BE2C (cell line): ENCODE measurements at regions not wholly inside any gene's neighbourhood (a gene's known extent, or its start where the extent isn't known, plus 50 kb on each side); places are given as distances from the start of the nearest gene placed in this dataset.
A peak's percentile ranks its signal among the peaks of the same experiment; 100 is the strongest.

Experiments
- DNase-seq: peaks from one replicate; pipeline ENCODE4 v3.0.0-alpha.2; 2020
- H3K27me3 ChIP-seq: fragments of 250-450 bp; sonication (Bioruptor Pico); 2 replicates; pipeline ENCODE4 v1.5.1; 2020; ENCODE audit warnings: mild to moderate bottlenecking
- H3K36me3 ChIP-seq: fragments of 250-450 bp; sonication (Bioruptor Pico); 2 replicates; pipeline ENCODE4 v1.5.1; 2020; ENCODE audit warnings: mild to moderate bottlenecking
- H3K4me1 ChIP-seq: fragments of 250-450 bp; sonication (Bioruptor Pico); 2 replicates; pipeline ENCODE4 v1.5.1; 2020
- H3K4me3 ChIP-seq: 2 replicates; pipeline ENCODE4 v1.5.1; 2011; ENCODE audit warnings: low read depth, low read length
- H3K9me3 ChIP-seq: fragments of 250-450 bp; sonication (Bioruptor Pico); 2 replicates; pipeline ENCODE4 v1.5.1; 2020
- TF ChIP-seq, protein P1 (sequence below): IDR thresholded peaks from 2 replicates; pipeline ENCODE4 v1.5.1; 2012; ENCODE audit warnings: mild to moderate bottlenecking, low read depth, low read length

DNA sequence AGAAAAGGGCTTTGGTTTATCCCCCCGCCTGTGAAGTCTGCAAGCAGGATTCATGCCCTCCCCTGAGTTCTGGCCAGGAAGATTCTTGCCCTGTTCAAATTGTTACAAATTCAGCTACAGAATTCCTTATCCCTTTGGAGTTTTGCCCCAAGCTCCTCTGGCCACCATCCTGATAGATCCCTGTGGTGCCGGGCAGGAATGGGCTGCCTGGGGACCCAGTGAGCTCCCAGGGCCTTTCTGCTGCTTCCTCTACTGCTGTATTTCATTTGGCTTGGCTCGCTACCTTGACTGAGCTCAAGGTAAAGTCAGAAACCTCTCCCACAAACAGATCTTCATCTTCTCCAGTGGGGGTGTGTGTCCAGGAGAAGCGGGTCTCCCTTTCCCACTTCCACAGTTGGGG is 194.6 kb upstream of the NBEA start:
- no peak overlapping the region for H3K4me3 ChIP-seq
- DNase-seq = no peak

DNA sequence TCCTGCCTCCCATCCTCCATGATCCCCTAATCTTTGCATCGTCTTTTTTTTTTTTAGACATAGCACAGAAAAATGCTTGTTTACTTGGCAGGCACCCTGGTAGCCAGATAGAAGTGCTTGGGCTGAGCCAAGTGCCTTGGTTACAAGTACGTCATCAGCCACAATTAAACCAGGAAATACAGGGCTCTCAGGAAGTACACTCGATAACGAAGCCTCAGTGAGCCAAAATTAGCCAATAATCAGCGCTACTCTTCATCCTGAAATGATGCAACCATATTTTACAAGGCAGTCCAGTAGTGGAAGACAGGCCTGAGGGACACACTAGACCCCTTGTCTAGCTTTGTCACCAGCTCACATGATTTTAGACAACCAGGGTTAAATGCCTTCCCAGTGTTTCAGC is 194.0 kb upstream of the NBEA start:
- H3K27me3 ChIP-seq = no peaks in the 10 kb centered on the region
- DNase-seq = no peak
- TF ChIP-seq, protein P1, sequence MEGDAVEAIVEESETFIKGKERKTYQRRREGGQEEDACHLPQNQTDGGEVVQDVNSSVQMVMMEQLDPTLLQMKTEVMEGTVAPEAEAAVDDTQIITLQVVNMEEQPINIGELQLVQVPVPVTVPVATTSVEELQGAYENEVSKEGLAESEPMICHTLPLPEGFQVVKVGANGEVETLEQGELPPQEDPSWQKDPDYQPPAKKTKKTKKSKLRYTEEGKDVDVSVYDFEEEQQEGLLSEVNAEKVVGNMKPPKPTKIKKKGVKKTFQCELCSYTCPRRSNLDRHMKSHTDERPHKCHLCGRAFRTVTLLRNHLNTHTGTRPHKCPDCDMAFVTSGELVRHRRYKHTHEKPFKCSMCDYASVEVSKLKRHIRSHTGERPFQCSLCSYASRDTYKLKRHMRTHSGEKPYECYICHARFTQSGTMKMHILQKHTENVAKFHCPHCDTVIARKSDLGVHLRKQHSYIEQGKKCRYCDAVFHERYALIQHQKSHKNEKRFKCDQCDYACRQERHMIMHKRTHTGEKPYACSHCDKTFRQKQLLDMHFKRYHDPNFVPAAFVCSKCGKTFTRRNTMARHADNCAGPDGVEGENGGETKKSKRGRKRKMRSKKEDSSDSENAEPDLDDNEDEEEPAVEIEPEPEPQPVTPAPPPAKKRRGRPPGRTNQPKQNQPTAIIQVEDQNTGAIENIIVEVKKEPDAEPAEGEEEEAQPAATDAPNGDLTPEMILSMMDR = no peak
- H3K4me3 ChIP-seq = no peak overlapping the region
- H3K36me3 ChIP-seq = no peaks in the 10 kb centered on the region
- H3K9me3 ChIP-seq = no peaks in the 10 kb centered on the region
- no peaks in the 10 kb centered on the region; the same call in 1 of the 2 replicates for H3K4me1 ChIP-seq

More for the DNA sequence above, 194.6 kb upstream of the NBEA start:
- Histone ChIP-seq H3K36me3 (no peaks in the 10 kb centered on the region), H3K27me3 (no peaks in the 10 kb centered on the region), H3K9me3 (no peaks in the 10 kb centered on the region), H3K4me1 (no peaks in the 10 kb centered on the region; the same call in 1 of the 2 replicates)
- TF ChIP-seq, protein P1 = no peak

DNA sequence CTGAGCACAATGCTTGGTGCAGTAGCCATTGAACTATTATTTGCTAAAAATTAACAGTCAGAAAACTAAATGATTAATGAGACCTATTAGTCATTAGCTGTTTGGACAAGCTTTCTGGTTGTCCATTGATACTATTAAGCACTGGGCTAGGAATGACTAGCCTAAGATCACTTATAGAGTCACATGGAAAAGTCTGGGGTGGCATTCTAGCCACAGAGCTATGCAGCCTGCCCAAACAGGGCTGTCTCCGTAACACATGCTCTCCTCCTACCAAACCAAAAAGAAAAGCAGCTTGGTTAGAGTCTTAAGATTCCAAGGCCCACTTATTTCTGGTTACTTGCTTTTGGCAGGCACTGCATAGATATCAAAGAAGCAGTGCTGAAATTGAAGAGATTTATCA is 193.5 kb upstream of the NBEA start:
- Histone ChIP-seq H3K27me3 (no peaks in the 10 kb centered on the region), H3K36me3 (no peaks in the 10 kb centered on the region), H3K4me3 (no peak overlapping the region), H3K9me3 (no peaks in the 10 kb centered on the region), H3K4me1 (no peaks in the 10 kb centered on the region; the same call in 1 of the 2 replicates)
- DNase-seq = no peak
- TF ChIP-seq, protein P1 = no peak

DNA sequence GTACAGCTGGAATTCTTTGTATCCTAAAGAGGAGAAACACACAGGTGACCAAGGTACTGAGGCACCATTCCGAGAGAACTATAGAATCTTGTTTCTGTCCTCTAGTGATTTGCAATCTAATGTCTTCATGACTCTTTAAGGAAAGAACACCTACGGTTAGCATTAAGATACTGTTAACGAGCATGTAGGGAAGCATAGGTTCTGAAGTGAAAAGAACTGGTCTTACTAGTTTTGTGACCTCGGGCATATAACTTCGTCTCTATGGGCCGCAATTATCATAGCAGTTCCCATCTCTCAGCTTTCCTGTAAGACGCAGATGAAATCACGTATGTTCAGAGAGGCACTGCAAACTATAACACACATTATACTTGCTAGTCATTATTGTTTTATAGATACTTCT is 193.0 kb upstream of the NBEA start:
- DNase-seq = no peak
- Histone ChIP-seq H3K9me3 (no peaks in the 10 kb centered on the region), H3K4me3 (no peak overlapping the region), H3K27me3 (no peaks in the 10 kb centered on the region), H3K4me1 (no peaks in the 10 kb centered on the region; the same call in 1 of the 2 replicates), H3K36me3 (no peaks in the 10 kb centered on the region)
- TF ChIP-seq, protein P1 = no peak

DNA sequence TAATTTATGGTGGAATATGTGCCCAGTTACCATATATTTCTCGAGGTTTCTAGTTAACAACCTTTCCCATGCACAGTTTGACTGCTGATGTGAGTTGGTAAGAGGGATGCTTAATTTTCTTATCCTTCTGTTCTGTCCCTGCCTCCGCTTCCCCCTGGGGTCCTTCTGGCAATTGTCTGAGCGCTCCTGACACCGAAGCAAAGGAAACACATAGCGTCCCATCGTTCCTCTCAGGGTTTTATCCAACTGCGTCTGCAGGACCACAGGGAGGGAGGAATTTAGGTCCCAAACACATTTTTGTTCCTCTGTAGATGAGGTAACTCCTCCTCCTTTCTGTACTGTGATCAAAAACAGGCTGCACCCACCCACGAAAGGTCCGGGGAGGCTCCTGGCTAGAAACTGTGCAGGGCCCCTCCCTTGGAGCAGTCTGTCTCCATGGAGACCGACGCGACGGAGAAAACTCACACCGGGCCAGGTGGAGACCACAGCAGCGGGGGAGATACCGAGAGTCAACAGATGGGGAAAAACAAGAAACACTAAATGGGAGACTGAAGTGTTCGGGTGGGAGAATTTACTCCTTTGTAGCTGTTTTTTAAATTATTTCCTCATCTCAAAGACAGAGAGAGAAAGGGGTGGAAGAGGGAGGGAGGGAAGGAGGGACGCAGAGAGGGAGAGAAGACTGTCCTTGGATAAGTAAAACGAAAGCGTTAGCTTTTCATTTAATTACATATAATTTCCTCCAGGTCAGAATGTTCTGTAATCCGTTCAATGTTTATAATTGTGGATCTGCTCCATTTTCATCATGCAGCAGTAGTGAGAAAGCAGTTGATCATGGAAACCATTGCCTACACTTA is 191.8 kb upstream of the NBEA start:
- H3K4me1 ChIP-seq = no peaks in the 10 kb centered on the region; the same call in 1 of the 2 replicates
- DNase-seq = peak; percentile 50
- no peaks in the 10 kb centered on the region for H3K36me3 ChIP-seq
- H3K27me3 ChIP-seq = no peaks in the 10 kb centered on the region
- no peaks in the 10 kb centered on the region for H3K9me3 ChIP-seq
- peak overlapping the region; percentile 67 for H3K4me3 ChIP-seq
- TF ChIP-seq, protein P1 = no peak

DNA sequence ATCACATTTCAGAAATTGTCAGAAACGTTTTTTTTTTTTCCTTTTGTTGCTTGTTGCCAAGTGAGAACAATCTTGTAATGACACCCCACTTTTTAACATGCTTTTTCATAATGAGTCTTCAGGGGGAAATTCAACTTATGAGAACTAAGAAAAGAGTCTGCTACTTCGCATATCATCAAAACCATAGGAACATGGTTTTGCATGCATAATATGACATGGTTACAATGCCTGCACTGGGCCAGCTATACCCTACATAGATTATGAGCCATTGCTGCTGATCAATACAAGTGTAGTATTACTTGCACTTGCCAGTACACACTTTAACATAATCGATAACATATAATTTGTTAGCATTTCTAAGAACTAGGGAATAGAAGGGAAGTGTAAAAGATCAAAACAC is 191.0 kb upstream of the NBEA start:
- Histone ChIP-seq H3K27me3 (no peaks in the 10 kb centered on the region), H3K9me3 (no peaks in the 10 kb centered on the region), H3K36me3 (no peaks in the 10 kb centered on the region), H3K4me3 (no peak overlapping the region), H3K4me1 (no peaks in the 10 kb centered on the region; the same call in 1 of the 2 replicates)
- TF ChIP-seq, protein P1 = no peak
- no peak for DNase-seq
